HG02970 (cell line): ENCODE measurements at regions not wholly inside any gene's neighbourhood (a gene's known extent, or its start where the extent isn't known, plus 50 kb on each side); places are given as distances from the start of the nearest gene placed in this dataset.

Experiments used
- ATAC-seq: cut with Tn5 transposase; IDR thresholded peaks from one replicate; pipeline ENCODE4 v1.9.1; 2021; ENCODE audit warnings: mild to moderate bottlenecking, moderate library complexity, moderate number of reproducible peaks; ENCODE audit not compliant: unreplicated experiment, low FRiP score

DNA sequence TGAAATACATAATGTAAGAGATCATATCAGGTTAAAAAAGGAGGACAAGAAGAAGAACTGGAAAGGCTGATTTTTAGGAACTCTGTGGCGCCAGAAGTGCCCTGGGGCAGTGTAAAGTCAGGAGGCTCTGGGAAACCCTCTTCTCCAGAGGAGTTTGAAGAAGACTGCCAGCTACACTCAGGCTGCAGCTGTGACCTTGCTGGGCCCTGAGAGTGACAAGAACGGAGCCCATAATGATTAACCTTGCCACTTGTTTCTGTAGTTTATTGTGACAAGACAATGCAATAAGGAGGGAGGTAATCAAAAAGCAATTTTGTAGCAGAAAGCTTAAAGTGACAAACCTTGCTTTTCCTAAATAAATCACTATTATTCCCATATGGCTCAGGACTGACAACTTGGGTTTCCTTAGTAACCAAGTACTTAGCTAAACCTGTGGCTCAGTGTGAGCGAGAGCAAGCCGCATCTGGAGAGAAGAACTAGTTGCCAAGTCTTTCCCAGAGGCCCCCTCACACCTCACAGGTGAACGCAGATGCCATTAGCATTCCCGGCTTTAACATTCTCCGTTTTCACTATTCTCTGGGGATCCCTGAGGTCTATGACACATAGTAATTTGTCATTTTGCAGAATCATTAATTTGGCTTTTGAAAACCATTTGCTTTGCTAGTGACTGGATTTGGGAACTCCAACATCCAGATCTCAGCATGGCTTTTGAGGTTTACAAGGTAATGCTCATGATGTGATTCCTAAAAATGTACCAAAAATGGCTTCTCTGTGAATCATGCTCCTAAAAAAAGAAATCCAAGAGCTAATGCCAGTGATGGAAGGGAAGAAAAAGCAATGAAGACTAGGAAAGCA is 115.9 kb downstream of the OMA1 start:
- no peak for ATAC-seq

GRCh38 chr1:58426918-58427317 is 119.6 kb downstream of the OMA1 start:
- ATAC-seq: no peak

- no peak for ATAC-seq
Measured at GRCh38 chr1:58422436-58422835, 124.1 kb downstream of the OMA1 start.

DNA sequence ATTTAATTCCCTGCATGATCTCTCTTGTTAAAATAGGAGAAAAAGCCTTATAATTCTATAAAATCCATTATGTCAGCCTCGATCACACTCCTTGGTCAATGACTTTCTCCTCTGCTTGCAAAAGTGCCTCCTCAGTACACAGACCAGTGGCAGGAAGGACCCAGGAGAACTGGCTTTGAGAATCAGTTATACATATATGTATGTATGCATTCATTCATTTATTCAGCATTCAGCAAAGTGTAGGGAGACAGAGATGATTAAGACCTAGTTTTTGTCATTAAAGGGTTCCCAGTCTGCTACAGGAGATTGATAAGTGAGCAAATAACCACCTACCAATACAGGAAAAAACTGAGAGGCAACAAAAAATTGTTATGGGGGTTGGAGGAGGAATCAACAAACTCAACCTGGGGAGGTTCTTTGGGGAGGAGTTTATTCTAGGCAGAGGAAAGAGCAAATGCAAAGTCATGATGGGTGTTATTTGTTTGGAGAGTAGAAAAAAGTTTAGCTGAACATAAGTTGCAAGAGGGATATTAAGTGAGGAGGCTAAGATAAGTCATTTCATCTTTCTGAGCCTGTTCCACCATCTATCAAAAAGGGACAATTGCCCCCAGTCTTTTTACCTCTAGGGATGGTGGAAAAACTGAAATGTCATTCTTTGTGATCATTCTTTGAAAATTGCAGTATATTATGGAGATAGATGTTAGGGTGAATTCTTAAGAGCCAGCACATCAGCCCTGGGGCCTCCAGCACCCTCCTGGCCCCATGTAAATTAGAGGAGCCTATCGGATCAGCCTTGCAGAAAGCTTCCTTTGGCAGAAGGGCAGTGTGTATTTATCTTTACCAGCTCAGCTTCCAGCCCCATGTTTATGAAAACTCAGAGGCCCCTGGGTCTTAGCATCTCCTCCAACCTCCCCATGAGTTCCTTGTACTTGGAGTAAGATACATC is 128.0 kb downstream of the OMA1 start:
- ATAC-seq: no peak

DNA sequence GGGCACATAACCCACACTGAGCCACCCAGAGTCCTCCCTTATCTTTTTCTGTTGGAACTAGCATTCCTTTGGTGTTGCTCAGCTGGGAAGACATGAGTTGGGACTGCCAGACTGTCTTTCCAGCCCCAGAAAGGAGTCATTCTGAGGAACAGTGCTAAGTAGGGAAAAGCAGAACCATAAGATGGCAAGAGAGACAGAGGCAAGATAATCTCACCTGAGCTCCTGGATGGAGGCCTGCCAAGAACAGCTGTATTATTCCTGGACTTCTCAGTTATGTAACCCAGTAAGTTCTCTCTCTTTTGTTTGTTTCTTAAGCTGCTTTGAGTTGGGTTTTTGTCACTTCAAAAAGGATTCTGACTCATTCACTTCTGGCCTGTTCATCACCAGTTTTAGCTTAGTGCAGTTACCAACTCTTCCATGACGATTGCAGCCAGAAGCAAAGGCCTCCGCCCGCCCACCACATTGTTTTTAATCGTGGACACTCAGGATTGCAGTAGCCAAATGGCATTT is 134.4 kb downstream of the OMA1 start:
- no peak for ATAC-seq

GRCh38 chr1:58409890-58410289 is 136.6 kb downstream of the OMA1 start:
- ATAC-seq: no peak

- ATAC-seq: no peak
Measured at GRCh38 chr1:58409336-58409735, 137.2 kb downstream of the OMA1 start.

DNA sequence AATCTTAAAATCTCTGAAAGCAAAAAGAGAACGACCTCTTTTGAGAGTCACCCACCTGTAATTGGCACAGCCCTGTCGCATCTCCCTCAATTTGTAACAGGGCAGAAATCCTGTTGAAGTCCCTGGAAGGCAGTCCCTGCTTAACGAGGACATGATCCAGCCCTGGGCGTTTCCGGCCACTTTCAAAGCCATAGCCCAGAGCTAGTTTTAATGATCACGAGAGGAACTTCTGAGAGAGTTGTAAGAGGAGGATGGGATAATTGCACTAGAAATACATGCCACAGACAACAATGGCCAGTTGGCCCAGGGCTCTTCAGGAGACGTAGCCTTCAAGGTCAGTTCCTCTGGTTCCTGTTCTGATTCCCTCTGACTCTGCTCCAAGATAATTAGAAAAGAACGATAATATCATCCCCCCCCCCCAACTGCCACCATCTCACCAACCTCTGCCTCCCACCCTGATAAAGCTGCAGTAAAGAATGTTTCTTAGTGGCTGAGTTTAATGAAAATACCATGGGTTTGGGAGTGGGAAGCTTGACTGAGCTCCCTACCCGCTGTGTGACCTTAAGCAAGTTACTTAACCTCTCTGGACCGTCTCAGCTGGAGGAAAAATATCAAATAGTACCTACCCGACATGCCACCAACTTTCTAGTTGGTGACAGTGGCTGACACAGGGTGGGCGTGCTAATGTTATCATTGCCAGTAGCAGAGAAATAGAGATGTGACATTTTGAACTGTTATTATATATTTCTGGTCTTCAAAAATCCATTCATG is 140.0 kb downstream of the OMA1 start:
- no peak for ATAC-seq

- ATAC-seq: no peak
Measured at GRCh38 chr1:58405660-58406059, 140.9 kb downstream of the OMA1 start.

- ATAC-seq: no peak
Measured at GRCh38 chr1:58403894-58404293, 142.6 kb downstream of the OMA1 start.

DNA sequence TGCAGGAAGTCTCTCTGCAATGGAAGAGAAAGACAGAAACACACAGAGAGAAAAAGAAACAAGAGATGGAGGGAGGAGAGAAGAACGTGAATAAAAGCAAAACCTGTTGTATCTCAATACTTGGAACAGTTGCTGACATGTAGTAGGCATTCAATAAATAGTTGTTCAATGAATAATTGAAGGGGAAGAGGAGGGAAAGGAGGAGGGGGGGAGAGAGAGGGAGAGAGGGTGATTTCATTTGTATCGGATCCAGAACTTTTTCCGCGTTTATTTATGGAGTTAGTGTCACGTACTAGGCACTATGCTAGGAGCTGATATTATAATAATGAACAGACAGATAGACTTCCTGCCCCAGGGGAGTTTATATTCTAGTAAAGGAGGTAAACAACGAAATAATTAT is 144.1 kb downstream of the OMA1 start:
- ATAC-seq: no peak

DNA sequence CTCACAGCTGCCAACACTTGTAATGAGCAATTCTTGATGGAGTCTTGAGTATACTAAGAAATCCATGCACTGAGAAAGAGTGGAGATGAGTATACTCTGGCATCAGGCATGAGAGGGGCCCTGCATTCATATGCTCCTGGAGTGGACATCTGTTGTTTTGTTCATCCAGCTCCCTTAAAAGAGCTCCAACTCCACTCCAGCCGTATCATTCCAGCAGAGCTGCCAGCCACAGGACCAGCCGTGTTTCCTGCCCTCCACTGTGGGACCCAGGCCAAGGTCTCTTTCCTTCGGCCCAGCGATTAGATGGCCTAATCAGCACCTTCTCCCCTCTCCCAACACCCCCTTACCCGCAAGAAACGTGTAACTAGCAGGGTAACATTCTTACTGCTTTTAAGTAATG is 144.5 kb downstream of the OMA1 start:
- no peak for ATAC-seq

DNA sequence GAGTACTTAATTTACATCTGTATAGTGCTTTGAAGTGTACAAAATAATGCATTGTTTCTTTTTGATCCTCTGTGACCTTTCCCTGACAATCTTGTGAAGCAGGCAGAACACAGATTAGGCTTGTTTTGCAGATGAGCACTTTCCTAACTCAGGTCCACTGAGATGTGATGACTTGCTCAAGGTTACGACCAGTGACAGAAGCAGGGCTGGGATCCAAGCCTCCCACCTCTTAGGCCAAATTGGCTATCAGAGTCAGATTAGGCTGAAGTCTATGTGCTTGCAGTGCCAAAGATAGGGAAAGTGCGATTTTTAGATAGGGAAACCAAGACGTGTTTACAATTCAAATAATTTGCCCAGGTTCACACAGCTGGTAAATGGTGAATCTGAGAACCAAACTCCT is 147.3 kb downstream of the OMA1 start:
- no peak for ATAC-seq

- no peak for ATAC-seq
Measured at GRCh38 chr1:58398714-58399113, 147.8 kb downstream of the OMA1 start.

GRCh38 chr1:58397187-58397820 is 149.2 kb downstream of the OMA1 start:
- ATAC-seq: no peak

DNA sequence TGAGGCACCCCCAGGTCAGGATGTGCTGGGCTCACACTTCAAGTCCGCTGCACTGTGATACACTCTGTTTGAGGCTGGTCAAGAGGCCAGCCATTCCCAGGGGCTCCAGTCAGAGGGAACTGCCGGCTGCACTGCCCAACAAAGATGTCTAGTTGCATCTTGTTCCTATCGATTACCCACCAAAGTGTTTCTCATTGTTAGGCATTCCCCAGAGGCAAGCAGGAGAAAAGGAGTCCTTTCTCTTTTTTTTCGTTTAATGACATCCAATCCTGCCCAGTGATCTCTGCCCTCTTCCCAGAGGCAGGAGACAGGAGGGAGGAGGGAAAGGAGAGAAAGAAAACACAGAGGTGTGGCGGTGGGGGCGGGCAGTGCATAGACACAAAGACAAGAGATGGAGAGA is 150.4 kb downstream of the OMA1 start:
- ATAC-seq: no peak

DNA sequence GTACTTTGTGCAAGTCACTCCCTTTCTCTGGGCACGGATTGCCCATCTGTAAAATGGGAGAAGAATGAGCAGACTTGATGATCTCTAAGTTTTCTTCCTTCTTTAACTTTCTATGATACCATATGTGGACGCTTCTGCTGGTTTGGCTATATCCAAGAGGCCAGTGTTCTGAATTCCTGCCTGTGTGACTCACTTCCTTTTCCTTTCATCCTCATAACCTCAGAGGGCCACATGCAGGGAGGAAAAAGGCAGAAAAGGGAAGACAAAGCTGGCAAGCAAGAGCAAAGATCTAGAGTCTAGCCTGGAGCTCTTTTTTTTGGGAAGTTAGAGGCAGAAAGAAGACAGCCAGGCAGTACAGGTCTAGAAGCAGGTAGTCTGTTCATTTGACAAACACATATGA is 151.2 kb downstream of the OMA1 start:
- no peak for ATAC-seq

DNA sequence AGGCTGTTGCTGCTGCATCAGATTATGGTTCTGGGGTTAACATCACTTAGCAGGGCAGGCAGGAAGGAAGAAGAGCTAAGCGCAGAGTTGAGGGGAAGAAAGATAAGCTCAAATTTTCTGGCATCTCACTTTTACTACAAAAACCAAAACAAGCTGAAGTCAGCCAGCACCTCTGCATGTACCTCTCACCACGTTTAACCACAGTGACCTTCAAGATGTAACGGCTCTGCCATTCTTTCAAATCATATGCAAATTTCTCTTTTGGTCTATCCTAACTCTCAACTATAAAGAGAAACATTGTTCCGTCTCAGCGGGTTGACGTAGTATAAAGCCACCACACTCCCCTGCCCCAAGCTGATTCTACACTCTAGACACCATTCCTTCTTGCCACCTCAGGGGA is 154.4 kb downstream of the OMA1 start:
- no peak for ATAC-seq

GRCh38 chr1:58391514-58391913 is 155.0 kb downstream of the OMA1 start:
- no peak for ATAC-seq

DNA sequence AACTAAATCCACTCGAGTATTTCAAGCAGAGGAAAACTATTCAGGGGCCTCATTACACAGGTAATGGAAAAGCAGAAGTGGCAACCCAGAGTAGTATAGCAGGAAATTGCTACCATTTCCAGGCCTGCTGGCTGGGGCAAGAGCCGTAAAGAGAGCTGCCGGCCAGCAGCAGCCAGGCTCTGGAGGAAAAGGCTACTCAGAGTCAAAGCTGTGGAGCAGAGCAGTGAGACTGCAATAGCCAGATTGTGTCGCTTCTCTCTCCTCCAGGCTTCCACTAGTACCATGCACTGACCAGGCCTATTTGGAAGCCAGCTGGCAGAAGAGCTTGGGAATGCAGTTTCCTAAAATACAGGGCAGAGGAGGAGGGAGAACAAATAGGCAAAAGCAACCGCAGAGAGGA is 155.5 kb downstream of the OMA1 start:
- ATAC-seq: no peak
